GM19324 (cell line): ENCODE measurements at regions not wholly inside any gene's neighbourhood (a gene's known extent, or its start where the extent isn't known, plus 50 kb on each side); places are given as distances from the start of the nearest gene placed in this dataset.
"Not testable (repeated sequence)": the region's sequence is repeated elsewhere in the genome, so short reads cannot be mapped to it uniquely, and the experiment has no call there.

Experiments
- ATAC-seq: cut with Tn5 transposase; IDR thresholded peaks from one replicate; pipeline ENCODE4 v1.9.1; 2021; ENCODE audit warnings: mild to moderate bottlenecking, moderate library complexity; ENCODE audit not compliant: unreplicated experiment, low FRiP score

DNA sequence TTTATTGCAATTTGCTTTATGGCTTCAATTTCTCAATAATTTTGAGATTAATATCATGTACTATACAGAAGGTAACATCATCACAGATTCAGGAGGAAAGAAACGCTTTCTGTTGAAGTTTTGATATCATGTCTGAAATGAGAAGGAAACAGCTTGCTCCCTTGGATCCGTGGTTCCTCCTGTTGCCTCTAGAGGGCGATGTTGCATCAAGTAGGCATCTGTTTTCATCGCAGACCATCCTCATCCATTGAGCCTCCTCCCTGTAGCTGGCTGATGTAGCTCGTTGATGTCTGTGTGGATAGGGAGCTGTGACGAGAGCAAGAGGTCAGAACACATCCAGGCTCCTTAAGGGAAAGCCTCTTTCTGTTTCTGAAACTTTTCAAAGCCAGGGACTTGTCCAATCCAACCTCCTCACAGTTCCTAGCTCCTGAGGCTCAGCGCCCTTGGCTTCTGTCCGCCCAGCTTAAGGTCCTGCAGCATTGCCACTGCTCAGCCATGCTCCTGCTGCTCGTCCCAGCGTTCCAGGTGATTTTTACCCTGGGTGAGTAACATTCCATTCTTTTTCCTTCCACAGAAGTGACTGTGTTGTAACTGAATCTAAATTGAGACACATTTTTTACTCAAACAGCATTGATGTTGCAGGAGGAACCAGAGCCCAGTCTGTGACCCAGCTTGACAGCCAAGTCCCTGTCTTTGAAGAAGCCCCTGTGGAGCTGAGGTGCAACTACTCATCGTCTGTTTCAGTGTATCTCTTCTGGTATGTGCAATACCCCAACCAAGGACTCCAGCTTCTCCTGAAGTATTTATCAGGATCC lies 304.8 kb upstream of the OR4E1 start:
- no peak for ATAC-seq

DNA sequence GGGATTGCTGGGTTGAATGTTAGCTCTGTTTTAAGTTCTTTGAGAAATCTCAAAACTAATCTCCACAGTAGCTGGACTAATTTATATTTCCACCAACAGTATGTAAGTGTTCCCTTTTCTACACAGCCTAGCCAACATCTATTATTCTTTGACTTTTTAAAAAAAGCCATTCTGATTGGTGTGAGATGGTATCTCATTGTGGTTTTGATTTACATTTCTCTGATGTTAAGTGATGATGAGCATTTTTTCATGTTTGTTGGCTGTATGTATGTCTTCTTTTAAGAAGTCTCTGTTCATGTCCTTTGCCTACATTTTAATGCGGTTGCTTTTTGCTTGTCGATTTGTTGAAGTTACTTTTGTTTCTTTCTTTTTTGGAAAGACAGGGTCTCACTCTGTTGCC lies 301.1 kb upstream of the OR4E1 start:
- ATAC-seq = no peak

DNA sequence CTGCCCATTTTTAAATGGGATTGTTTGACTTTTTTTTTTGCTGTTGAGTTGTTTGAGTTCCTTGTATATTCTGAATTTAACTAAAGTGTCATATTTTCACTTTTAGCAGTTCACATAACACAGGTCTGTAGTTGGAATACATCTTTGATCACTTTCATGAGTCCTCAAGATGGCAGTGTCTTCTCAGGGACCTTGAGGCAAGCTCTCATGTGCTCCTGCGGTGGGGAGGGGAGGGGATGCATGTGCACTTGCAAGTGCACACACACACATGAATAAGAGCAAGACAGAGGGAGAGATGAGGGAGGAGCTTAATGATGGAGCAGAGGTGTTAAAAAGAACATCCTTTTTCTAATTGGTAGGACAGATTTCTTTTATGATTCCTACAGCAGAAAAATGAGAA lies 291.4 kb upstream of the OR4E1 start:
- ATAC-seq = no peak

DNA sequence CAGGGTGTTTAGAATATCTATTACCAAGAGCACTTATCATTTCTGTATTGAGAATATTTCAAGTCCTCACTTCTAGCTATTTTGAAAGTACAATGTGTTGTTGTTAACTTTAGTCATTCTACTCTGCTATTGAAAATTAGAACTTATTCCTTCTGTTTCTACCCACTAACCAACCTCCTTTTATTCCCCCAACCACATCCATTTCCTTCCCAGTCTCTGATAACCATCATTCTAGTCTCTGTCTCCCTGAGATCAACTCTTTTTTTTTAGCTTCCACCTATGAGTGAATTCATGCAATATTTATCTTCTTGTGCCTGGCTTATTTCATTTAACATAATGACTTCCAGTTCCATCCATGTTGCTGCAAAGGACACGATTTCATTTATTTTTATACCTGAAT lies 290.6 kb upstream of the OR4E1 start:
- ATAC-seq = no peak

DNA sequence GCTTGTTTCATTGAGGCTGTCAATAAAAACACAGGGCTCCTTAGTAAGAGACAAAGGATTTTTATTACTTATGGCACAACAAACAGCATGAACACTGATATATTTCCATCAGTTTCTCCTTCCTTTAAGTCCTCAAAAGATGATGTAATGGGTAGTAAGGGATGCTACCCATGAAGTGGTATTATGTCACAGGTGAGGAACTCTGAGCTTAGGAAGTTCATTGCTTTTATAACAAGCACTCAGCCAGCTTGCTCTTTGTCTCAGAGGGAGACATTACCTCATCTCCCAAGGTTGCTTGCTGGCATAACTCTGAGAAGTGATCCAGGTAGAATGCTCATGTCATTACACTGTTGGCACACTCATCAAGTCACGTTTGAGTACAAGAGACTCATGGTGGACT lies 287.0 kb upstream of the OR4E1 start:
- ATAC-seq = no peak

DNA sequence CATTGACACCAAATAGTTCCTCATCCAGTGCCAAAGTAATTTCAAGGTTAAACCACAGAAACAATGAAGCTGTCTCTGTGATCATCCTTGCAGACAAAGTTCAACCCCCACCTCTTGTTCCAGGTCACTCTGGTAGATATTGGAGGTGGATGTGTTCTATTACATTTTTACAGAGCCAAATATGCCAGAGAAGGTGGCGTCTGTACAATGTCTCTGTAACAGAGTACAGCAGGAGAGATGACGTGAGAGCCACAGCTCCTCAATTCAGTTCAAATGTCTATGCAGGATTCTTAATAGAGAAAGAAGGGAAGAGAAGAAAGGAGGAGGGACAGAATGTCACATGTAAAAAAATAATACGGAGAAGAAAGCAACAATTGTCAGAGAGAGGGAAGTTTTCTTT lies 268.3 kb upstream of the OR4E1 start:
- no peak for ATAC-seq

DNA sequence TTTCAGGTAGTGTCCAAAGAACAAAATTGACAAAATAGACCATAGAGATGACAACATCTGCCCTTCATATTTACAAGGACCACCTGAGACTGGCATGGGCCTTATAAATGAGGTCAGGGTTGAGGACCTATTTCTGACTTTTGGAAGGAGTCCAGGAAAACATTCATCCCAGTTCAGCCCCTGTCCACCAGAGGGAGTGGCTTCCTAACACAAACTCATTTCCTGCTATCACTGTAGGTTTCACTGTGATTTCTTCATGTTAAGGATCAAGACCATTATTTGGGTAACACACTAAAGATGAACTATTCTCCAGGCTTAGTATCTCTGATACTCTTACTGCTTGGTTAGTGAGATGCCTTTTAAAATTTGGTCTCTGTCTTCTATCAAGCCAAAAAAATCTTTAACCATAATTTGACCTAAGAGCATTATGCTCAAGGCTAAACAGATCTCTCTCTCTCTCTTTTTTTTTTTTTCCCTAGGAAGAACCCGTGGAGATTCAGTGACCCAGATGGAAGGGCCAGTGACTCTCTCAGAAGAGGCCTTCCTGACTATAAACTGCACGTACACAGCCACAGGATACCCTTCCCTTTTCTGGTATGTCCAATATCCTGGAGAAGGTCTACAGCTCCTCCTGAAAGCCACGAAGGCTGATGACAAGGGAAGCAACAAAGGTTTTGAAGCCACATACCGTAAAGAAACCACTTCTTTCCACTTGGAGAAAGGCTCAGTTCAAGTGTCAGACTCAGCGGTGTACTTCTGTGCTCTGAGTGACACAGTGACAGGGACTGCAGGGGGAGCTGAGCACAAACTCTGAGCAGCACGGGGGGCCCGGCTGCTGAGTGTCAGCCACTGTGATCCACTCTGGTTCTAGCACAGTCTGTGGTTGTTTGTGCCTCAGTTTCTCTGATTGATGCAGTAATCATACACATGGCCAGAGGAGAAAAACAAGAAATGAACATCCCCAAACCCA lies 267.6 kb upstream of the OR4E1 start:
- ATAC-seq = no peak

DNA sequence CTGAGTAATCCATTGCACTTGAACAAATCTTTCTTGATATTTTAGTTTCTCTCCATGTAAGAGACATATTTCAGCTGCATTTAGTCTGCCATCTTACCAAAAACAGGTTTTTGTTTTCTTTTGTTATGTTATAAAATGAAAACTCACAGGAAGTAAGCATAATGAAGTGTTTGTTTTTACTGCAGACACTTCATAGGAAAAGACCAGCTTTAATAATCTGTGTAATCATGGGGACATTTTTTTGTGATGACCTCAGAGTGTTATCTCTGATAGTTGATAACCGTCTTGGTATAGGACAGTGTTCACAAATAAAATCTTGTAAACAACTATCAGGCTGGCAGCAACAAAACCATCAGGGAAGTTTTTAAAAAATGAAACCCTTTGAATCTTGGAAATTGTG lies 266.2 kb upstream of the OR4E1 start:
- ATAC-seq = no peak

DNA sequence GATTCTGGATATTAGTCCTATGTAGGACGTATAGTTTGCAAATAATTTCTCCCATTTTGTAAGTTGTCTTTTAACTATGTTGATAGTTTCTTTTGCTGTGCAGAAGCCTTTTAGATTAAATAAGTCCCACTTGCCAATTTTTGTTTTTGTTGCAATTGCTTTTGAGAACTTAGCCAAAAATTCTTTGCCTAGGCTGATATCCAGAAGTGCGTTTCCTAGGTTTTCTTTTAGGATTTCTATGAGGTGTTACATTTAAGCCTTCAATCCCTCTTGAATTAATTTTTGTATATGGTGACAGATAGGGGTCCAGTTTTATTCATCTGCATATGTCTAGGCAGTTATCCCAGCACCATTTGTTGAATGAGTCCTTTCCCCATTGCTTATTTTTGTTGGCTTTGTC lies 264.4 kb upstream of the OR4E1 start:
- no peak for ATAC-seq

DNA sequence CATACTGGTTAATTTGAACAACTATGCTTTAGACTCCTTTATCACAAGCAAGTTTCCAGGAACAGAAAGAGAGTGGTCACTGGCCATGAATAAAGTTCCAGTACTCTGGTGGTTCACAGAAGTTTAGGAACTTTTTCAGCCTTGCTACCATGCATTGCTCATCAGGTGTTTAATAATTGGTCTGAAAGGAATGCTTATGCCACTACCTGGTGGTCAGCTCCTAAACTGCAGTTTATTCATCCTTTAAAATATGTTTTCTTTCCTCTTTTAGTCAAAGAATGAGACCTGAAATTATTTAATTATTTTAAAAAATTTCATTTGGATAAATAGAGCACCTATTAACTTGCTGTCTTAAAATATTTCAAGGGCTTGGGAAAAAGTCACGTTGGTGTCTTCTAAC lies 260.1 kb upstream of the OR4E1 start:
- ATAC-seq = no peak

DNA sequence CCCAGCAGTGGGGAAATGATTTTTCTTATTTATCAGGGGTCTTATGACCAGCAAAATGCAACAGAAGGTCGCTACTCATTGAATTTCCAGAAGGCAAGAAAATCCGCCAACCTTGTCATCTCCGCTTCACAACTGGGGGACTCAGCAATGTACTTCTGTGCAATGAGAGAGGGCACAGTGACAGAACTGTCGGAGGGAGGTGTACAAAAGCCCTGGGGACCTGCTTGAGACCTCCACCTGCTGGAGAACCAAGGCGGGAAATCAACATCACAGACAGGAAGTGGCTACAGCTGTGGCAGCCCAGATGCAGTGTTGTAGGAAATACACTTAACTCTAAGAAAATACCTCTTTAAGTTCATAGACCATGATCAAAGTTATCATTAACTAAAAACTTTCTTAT lies 250.9 kb upstream of the OR4E1 start:
- ATAC-seq = peak; percentile 86

DNA sequence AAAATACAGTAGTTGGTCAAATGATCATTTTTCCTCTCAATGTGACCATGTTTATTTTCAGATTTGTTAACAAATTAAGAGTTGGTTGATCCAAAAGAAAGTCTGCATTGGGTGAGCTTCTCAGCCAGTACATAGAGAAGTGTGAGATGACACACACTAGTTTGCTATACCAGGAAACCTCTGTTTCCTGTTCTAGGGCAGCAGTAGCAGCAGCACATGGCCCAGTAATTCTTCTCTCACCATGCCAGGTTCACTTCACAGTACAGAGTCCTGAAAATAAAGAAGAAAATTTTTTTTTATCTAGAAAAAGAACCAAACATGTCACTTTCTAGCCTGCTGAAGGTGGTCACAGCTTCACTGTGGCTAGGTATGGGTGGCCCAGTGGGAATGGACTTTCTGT lies 250.2 kb upstream of the OR4E1 start:
- peak; percentile 82 for ATAC-seq

DNA sequence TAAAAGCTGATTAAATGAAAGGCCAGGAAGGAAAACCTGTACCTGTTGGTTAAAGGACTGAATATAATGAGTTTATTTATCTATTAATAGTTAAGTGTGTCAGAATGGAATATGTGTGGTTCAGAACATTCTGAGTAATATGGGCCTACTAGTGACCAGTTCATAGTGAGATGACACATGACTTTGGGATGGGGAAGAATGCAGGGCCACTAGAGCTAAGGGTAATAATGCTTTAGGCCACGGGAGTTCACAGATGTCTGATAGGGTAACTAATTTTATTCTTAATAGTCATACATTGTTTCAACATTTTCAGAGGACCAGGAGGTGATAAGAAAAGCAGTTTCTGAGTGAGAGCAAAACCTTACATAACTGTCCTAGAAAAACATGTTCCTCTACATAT lies 247.8 kb upstream of the OR4E1 start:
- ATAC-seq = no peak

DNA sequence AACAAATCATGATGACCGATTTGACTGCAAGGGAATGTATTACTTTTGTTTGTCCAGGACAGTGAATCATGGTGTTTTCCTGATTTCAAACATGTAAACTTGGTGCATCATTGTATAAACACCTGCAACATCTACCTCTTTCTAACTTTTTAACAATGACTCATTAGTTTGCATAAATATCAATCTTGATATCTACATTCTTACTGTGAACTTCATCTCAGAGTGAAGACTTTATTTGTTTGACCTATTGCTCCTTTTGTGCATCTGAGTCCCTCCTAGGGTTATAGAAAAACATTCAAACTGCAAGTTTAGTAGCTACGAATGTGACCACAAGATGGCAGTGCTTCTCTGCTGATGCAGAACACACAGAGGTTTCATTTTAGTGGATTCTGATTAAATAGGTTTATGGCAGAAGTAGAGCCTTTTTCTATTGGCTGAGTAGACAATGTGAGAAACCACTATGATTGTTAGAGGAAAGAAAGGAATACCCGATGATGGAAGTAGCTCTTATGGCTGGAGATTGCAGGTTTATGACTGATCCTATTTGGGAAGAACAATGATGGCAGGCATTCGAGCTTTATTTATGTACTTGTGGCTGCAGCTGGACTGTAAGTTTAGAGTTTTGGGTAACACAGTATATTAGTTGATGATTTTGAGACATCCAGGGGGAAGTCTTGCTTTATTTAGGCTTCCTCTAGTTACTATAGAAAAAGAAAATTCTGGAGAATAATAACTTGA lies 244.2 kb upstream of the OR4E1 start:
- peak; percentile 48 for ATAC-seq

DNA sequence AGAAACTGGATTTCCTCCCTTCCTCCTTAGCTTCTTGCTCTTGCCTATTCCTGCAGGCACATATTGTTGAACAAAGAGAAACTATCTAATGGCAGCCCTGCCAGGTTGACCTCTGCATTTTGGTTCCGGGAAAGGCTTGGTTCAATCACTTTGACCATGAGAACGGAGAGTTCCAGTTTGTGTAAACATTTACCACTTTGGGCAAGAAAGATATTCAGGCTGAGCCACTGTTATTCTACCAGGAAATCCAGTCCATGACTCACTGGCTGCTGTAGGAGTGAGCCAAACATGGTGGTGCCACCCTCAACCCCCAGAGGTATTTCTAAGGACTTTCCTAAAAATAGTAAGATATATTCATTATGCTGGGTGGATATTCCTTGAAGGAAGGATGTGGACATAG lies 242.2 kb upstream of the OR4E1 start:
- ATAC-seq = no peak

DNA sequence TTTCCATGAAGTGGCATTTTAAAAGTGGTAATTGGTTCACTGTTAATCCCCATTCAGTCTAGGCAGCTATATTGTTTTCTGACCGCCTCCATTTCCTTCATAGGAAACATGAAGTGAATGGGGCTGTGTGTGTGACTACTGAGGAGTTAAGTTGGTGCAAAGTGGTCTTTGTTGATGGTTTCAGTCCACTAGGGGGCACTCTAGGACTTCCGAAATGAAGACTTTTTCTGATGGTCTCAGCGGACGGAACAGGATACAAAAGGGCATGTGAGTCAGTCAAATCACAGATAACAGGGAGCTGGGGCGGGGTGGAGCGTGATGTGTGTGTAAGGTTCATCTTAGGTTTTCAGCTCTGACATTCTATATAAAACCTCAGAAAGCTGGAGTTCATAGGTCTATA lies 240.1 kb upstream of the OR4E1 start:
- no peak for ATAC-seq

DNA sequence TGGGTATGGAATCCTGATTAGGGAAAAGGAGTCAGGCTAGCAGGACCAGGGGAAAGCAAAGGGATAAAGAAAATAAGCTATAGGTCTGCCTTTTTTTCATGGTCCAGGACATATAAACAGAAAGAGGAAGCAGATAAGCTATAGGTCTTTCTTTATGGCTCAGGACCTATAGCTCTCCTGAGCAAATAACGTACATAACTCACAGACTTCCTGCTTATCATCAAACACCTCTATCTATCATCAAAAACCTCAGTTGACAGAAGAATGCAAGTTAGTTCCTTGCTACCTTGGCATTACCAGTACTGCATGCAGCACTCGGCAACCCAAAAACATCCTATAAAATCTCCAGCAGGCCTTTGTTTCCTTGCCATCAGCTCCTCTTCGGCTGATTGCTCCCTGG lies 238.7 kb upstream of the OR4E1 start:
- ATAC-seq = no peak

DNA sequence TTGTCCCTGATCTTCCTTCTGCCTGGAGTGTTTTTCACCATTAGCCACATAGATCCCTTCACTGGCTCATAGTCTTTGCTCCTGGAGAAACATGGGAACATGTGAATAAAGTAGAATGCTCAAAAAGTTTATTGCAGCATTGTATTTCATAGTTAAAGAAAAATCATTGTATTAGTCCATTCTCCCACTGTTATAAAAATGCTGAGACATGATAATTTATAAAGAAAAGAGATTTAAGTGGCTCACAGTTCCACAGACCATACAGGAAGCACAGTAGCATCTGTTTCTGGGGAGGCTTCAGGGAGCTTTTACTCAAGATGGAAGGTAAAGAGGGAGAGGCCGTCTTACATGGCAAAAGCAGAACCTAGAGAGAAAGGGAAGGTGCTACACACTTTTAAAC lies 238.3 kb upstream of the OR4E1 start:
- ATAC-seq = no peak

DNA sequence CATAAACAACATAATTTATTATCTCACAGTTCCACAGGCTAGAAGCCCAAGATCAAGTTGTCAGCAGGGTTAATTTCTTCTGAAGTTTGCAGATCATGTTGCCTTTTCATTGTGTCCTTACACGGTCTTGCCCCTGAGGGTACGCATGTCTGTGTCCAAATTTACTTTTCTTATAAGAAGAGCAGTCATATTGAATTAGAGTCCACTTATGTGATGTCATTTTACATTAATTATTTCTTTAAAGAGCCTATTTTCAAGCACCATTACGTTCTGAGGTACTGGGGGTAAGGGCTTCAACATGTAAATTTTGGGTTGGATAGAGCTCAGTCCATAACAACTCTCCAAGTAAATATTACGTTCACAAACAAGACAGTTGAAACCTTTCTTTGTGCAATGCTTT lies 236.6 kb upstream of the OR4E1 start:
- no peak for ATAC-seq

DNA sequence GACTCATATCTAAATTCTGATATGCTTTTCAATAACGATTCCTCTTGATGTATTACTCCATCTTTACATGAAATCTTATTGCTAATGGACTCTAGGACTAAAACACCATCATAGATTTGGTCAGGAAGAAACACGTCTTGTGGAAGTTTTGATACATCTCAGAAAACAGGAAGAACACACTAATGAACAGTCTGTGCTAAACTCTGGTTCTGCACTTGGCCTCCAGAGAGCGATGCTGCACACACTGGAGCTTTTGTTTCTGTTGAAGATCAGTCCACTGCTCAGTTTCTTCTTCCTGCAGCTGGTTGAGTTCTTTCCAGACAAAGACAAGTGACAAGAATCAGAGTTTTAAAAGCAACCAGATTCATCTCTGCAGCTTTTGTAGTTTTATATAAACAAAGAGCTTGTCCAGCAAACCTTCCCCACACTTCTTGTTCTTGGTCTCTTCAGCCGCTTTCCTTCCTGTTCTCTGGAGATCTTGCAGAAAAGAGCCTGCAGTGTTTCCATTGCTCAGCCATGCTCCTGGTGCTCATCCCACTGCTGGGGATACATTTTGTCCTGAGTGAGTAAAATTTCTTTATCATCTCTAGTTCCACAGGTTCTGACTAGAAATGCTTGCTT lies 229.1 kb upstream of the OR4E1 start:
- ATAC-seq = no peak

DNA sequence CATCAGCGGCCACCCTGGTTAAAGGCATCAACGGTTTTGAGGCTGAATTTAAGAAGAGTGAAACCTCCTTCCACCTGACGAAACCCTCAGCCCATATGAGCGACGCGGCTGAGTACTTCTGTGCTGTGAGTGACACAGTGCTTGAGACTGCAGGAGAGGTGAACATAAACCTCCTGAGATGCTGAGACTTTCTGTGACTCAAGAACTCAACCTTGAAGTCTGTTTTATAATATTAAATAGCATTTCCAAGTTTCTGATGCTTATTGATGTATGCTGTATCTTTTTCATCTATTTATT lies 221.2 kb upstream of the OR4E1 start:
- ATAC-seq = not testable (repeated sequence)
